ENCODE measurements at regions not wholly inside any gene's neighbourhood (a gene's known extent, or its start where the extent isn't known, plus 50 kb on each side); places are given as distances from the start of the nearest gene placed in this dataset.

GRCh38 chr13:20306039-20306438 lies 73.9 kb upstream of the GJB6 start:
- TF ChIP-seq, protein P1, sequence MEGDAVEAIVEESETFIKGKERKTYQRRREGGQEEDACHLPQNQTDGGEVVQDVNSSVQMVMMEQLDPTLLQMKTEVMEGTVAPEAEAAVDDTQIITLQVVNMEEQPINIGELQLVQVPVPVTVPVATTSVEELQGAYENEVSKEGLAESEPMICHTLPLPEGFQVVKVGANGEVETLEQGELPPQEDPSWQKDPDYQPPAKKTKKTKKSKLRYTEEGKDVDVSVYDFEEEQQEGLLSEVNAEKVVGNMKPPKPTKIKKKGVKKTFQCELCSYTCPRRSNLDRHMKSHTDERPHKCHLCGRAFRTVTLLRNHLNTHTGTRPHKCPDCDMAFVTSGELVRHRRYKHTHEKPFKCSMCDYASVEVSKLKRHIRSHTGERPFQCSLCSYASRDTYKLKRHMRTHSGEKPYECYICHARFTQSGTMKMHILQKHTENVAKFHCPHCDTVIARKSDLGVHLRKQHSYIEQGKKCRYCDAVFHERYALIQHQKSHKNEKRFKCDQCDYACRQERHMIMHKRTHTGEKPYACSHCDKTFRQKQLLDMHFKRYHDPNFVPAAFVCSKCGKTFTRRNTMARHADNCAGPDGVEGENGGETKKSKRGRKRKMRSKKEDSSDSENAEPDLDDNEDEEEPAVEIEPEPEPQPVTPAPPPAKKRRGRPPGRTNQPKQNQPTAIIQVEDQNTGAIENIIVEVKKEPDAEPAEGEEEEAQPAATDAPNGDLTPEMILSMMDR (conservative IDR thresholded peaks at IDR 0.05; ENCODE audit: low read length) = no peak
- no peak for TF ChIP-seq EZH2phosphoT487 (IDR thresholded peaks at IDR 0.05; ENCODE audit: borderline replicate concordance)
